ENCODE measurements at regions not wholly inside any gene's neighbourhood (a gene's known extent, or its start where the extent isn't known, plus 50 kb on each side); places are given as distances from the start of the nearest gene placed in this dataset.

DNA sequence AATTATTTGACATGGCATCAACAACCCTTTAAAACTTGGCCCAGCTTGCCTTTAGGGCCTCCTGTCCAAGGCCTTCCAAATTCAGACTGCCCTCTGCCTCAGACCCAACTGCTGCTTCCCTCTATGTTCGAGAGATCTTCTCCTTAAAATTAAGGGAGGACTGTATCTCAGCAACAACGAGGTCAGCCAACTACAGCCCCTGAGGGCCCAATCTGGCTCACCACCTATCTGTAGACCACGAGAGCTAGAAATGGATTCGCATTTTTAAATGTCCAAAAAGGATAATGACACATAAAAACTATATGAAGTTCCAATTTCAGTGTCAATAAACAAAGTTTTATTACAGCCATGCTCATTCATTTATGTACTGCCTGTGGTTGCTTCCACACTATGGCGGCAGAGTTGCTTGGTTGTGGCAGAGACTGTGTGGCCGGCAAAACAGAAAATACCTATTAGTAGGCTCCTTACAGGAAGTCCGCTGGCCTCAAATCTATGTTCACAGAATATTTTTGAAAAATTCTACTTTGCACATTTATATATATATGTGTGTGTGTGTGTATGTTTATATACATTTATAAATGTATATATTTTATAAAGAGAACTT lies 1026.9 kb downstream of the BCL11B start:
- Histone ChIP-seq H3K9me3 (ENCODE audit: insufficient read depth, low read depth, low read length) (no peaks in the 10 kb centered on the region), H3K4me1 (ENCODE audit: insufficient read depth, low read length) (no peaks in the 10 kb centered on the region), H3K9ac (ENCODE audit: low read depth, low read length) (no peak overlapping the region), H3K27me3 (ENCODE audit: insufficient read depth, low read length) (no peaks in the 10 kb centered on the region), H3K36me3 (ENCODE audit: insufficient read depth, low read depth, low read length) (no peaks in the 10 kb centered on the region), H3K27ac (ENCODE audit: low read length) (no peak overlapping the region), H3K4me3 (ENCODE audit: low read length) (no peak overlapping the region)

DNA sequence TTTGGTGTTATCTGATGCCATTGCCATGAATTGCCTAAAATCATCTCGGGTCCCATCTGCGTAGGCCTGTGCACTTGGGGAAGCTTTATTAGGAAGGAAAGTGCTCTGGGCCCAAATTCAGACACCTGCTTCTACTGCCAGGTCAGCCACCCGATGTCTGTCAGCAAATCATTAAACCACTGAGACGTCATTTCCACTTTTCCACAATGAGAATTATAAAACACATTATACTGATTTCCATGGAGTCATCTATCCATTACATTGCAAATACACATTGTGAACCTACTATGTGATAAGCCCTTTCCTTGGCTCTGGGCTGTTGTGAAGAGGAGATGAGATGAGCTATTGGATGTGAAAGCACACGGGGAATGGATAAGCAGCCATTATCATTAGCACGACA lies 1022.9 kb downstream of the BCL11B start:
- Histone ChIP-seq H3K9ac (ENCODE audit: low read depth, low read length) (no peak overlapping the region), H3K36me3 (ENCODE audit: insufficient read depth, low read depth, low read length) (no peaks in the 10 kb centered on the region), H3K4me1 (ENCODE audit: insufficient read depth, low read length) (no peaks in the 10 kb centered on the region), H3K9me3 (ENCODE audit: insufficient read depth, low read depth, low read length) (no peaks in the 10 kb centered on the region), H3K27ac (ENCODE audit: low read length) (no peak overlapping the region), H3K4me3 (ENCODE audit: low read length) (no peak overlapping the region), H3K27me3 (ENCODE audit: insufficient read depth, low read length) (no peaks in the 10 kb centered on the region)

DNA sequence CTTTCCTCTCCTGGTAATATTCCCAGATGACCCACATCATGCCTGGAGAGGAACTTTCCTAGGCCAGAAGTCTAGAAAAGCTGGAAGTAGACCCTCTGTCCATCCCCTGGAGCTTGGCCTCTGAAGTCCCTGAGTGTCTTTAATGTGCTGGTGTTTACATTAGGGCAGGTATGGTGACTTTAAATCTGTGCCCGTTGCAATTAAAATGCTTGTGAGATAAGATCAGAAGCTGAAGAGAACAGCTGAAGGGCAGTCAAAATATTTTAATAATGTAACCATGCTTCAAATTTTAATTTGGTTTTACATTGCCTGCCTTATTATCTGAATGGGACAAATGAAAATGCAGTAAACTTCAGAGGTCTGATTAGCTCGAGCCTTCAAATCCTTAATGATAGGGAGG lies 1022.5 kb downstream of the BCL11B start:
- Histone ChIP-seq H3K9ac (ENCODE audit: low read depth, low read length) (no peak overlapping the region), H3K36me3 (ENCODE audit: insufficient read depth, low read depth, low read length) (no peaks in the 10 kb centered on the region), H3K4me1 (ENCODE audit: insufficient read depth, low read length) (no peaks in the 10 kb centered on the region), H3K4me3 (ENCODE audit: low read length) (no peak overlapping the region), H3K27ac (ENCODE audit: low read length) (no peak overlapping the region), H3K27me3 (ENCODE audit: insufficient read depth, low read length) (no peaks in the 10 kb centered on the region), H3K9me3 (ENCODE audit: insufficient read depth, low read depth, low read length) (no peaks in the 10 kb centered on the region)

DNA sequence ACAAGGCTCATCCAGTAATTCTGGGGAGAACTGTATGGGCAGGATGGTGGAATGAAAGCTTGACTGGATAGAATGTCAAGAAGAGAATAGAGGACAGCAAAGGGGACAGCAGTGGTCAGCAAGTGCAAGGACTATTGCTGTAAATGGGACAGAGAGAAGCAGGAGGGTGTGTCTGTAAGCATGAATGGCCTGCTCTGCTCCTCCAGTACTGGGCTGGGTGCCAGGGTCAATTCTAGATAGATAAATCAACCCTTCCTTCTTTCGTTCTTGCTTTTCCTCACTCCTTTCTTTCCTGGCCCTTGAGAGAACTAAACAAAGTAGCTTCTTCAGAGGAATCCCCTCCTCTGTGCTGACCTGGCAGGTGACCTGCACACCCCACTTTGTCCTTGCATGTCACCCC lies 1019.2 kb downstream of the BCL11B start:
- no peak overlapping the region for H3K9ac ChIP-seq (ENCODE audit: low read depth, low read length)
- no peak overlapping the region for H3K27ac ChIP-seq (ENCODE audit: low read length)
- no peaks in the 10 kb centered on the region; the same call in 1 of the 2 replicates for H3K9me3 ChIP-seq (ENCODE audit: insufficient read depth, low read depth, low read length)
- H3K36me3 ChIP-seq (ENCODE audit: insufficient read depth, low read depth, low read length), result no peaks in the 10 kb centered on the region
- H3K4me1 ChIP-seq (ENCODE audit: insufficient read depth, low read length), result no peaks in the 10 kb centered on the region
- H3K27me3 ChIP-seq (ENCODE audit: insufficient read depth, low read length), result no peaks in the 10 kb centered on the region
- no peak overlapping the region for H3K4me3 ChIP-seq (ENCODE audit: low read length)

DNA sequence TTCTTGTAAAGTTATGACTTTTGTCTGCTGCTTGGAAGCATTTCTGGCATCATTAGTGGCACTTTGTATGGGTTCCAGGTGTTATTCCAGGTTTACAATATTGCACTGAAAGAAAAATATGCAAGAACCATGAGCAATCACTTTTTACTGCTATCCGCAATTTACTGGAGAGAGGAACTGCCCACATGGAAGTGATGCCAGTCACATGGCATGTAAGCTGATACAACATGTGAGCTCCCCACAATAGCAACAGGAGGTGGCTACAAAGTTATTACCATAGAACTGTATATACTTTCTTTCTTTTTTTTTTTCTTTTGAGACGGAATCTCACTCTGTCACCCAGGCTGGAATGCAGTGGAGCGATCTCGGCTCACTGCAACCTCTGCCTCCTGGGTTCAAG lies 1012.1 kb downstream of the BCL11B start:
- H3K27ac ChIP-seq (ENCODE audit: low read length), result no peak overlapping the region
- no peak overlapping the region for H3K9ac ChIP-seq (ENCODE audit: low read depth, low read length)
- H3K9me3 ChIP-seq (ENCODE audit: insufficient read depth, low read depth, low read length), result no peaks in the 10 kb centered on the region; the same call in 1 of the 2 replicates
- no peaks in the 10 kb centered on the region for H3K4me1 ChIP-seq (ENCODE audit: insufficient read depth, low read length)
- H3K36me3 ChIP-seq (ENCODE audit: insufficient read depth, low read depth, low read length), result no peaks in the 10 kb centered on the region
- no peak overlapping the region for H3K4me3 ChIP-seq (ENCODE audit: low read length)
- no peaks in the 10 kb centered on the region for H3K27me3 ChIP-seq (ENCODE audit: insufficient read depth, low read length)

DNA sequence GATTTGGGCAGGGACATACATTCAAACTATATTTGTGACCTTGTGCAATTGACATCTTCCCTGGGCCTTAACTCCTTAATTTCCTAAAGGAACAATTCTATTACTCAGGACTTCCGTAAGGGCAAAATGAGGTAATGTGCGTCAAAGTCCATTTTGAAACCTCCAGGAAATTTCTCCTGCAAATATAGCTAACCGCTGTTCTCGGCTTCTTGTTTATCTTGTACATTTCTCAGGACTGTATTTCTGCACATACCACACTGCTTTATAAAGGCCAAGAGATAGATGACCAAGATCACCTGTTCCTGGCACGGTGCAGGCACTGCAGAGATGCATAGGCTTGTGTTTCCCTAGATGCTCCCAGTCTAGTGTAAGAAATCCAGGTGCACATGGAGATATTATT lies 1009.4 kb downstream of the BCL11B start:
- Histone ChIP-seq H3K36me3 (ENCODE audit: insufficient read depth, low read depth, low read length) (no peaks in the 10 kb centered on the region), H3K27ac (ENCODE audit: low read length) (no peak overlapping the region), H3K9me3 (ENCODE audit: insufficient read depth, low read depth, low read length) (no peaks in the 10 kb centered on the region; the same call in 1 of the 2 replicates), H3K9ac (ENCODE audit: low read depth, low read length) (no peak overlapping the region), H3K4me1 (ENCODE audit: insufficient read depth, low read length) (no peaks in the 10 kb centered on the region), H3K4me3 (ENCODE audit: low read length) (no peak overlapping the region), H3K27me3 (ENCODE audit: insufficient read depth, low read length) (no peaks in the 10 kb centered on the region)

DNA sequence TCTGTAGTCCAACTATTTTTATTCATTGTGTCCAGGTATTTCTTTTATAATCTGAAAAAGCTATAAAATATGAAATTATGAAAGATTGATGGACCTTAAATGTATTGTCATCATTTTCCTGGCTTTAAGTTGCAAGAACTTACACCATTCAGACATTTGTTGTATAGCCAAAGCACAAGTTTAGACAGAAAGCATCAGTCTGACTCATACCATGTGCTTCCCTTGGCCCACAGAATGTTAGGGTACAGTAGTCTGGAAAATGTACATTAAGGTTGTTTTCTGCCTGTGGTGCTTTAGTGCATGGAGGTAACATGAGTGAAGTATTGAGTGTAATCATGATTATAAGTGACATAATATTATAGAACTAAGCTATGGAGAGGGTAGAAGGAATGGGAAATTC lies 1002.5 kb downstream of the BCL11B start:
- H3K27ac ChIP-seq (ENCODE audit: low read length), result no peak overlapping the region
- H3K9me3 ChIP-seq (ENCODE audit: insufficient read depth, low read depth, low read length), result no peaks in the 10 kb centered on the region
- H3K36me3 ChIP-seq (ENCODE audit: insufficient read depth, low read depth, low read length), result no peaks in the 10 kb centered on the region
- H3K9ac ChIP-seq (ENCODE audit: low read depth, low read length), result no peak overlapping the region
- H3K4me3 ChIP-seq (ENCODE audit: low read length), result no peak overlapping the region
- H3K27me3 ChIP-seq (ENCODE audit: insufficient read depth, low read length), result no peaks in the 10 kb centered on the region
- no peaks in the 10 kb centered on the region for H3K4me1 ChIP-seq (ENCODE audit: insufficient read depth, low read length)

DNA sequence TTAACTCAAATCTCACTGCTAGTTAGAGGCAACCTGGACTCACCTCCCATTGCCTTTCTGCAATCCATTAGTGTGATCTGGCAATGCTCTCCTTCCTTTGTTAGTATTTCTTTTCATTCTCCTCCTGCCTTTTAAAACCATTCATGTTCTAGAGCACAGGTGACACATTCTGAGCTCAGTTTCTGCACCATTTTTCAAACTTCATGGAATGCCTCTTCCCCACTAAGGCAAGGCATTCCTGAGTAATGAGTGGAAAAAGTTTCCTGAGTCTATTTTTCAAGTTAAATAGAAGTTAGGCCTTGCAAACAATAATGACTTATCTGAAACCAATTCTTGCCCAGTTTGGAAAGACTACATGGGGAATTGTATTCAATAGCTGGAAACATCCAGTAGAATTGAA lies 1001.8 kb downstream of the BCL11B start:
- H3K27ac ChIP-seq (ENCODE audit: low read length), result no peak overlapping the region
- H3K4me3 ChIP-seq (ENCODE audit: low read length), result no peak overlapping the region
- no peaks in the 10 kb centered on the region for H3K27me3 ChIP-seq (ENCODE audit: insufficient read depth, low read length)
- H3K9ac ChIP-seq (ENCODE audit: low read depth, low read length), result no peak overlapping the region
- no peaks in the 10 kb centered on the region for H3K4me1 ChIP-seq (ENCODE audit: insufficient read depth, low read length)
- no peaks in the 10 kb centered on the region for H3K36me3 ChIP-seq (ENCODE audit: insufficient read depth, low read depth, low read length)
- no peaks in the 10 kb centered on the region for H3K9me3 ChIP-seq (ENCODE audit: insufficient read depth, low read depth, low read length)

DNA sequence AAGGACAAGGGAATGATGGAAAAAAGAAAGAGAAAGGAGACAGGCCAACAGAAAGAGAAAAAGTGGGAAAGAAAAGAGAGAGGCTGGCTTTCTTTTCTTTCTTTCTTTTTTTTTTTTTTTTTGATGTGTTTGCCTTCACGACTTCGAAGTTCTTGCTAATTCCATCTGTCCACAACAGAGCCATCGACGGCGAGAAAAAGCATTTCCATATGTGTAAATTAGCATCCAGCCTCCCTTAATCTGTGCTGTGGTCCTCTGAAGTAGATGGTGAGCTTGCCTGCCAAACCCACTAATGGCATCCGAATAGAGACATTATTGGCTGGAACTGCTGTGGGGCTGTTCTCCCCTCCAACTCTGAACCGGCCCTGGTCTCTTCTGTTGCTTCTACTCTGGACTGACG lies 997.4 kb downstream of the BCL11B start:
- H3K9me3 ChIP-seq (ENCODE audit: insufficient read depth, low read depth, low read length), result no peaks in the 10 kb centered on the region
- H3K4me3 ChIP-seq (ENCODE audit: low read length), result no peak overlapping the region
- no peaks in the 10 kb centered on the region for H3K27me3 ChIP-seq (ENCODE audit: insufficient read depth, low read length)
- no peaks in the 10 kb centered on the region for H3K4me1 ChIP-seq (ENCODE audit: insufficient read depth, low read length)
- H3K27ac ChIP-seq (ENCODE audit: low read length), result no peak overlapping the region
- no peak overlapping the region for H3K9ac ChIP-seq (ENCODE audit: low read depth, low read length)
- no peaks in the 10 kb centered on the region for H3K36me3 ChIP-seq (ENCODE audit: insufficient read depth, low read depth, low read length)

DNA sequence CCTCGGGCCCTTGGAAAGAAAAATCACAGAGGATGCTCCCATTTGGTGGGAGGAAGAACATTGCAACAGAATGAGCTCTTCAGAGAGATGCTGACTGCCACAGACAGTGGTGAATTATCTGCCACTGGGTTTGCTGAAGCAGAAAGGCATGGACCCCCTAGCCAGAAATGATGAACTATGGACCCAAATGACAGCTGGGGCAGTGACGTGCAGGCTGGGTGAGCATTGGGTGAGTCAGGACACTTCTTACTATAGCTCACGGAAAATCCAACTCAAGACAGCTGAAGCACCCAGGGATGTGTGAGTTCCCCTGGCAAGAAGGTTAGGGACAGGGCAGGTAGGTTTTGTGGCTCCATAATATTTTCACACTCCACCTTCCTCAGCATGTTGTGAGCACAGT lies 993.2 kb downstream of the BCL11B start:
- Histone ChIP-seq H3K27ac (ENCODE audit: low read length) (no peak overlapping the region), H3K36me3 (ENCODE audit: insufficient read depth, low read depth, low read length) (no peaks in the 10 kb centered on the region), H3K4me1 (ENCODE audit: insufficient read depth, low read length) (no peaks in the 10 kb centered on the region), H3K9me3 (ENCODE audit: insufficient read depth, low read depth, low read length) (no peaks in the 10 kb centered on the region), H3K9ac (ENCODE audit: low read depth, low read length) (no peak overlapping the region), H3K4me3 (ENCODE audit: low read length) (no peak overlapping the region), H3K27me3 (ENCODE audit: insufficient read depth, low read length) (no peaks in the 10 kb centered on the region)

DNA sequence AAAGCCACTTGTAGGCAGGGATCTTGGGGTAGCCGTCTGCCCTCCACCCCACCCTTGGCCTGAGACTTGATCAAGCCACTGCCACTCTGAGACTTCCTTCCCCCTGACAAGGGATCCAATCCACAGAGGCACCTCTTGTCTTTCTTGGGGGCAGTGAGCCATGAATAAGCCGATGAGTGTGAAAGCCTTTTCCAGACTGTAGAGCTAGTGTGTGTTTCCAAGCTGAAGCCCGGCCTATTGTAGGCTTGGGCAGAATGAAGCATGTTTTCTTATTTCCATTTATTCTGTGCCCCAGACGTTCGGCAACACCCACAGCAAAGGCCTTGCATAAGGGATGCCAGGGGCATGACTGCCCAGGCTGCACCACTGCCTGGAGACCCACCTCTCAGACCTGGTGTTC lies 991.6 kb downstream of the BCL11B start:
- Histone ChIP-seq H3K9me3 (ENCODE audit: insufficient read depth, low read depth, low read length) (no peaks in the 10 kb centered on the region), H3K4me1 (ENCODE audit: insufficient read depth, low read length) (no peaks in the 10 kb centered on the region), H3K9ac (ENCODE audit: low read depth, low read length) (no peak overlapping the region), H3K4me3 (ENCODE audit: low read length) (no peak overlapping the region), H3K36me3 (ENCODE audit: insufficient read depth, low read depth, low read length) (no peaks in the 10 kb centered on the region), H3K27ac (ENCODE audit: low read length) (no peak overlapping the region), H3K27me3 (ENCODE audit: insufficient read depth, low read length) (no peaks in the 10 kb centered on the region)

DNA sequence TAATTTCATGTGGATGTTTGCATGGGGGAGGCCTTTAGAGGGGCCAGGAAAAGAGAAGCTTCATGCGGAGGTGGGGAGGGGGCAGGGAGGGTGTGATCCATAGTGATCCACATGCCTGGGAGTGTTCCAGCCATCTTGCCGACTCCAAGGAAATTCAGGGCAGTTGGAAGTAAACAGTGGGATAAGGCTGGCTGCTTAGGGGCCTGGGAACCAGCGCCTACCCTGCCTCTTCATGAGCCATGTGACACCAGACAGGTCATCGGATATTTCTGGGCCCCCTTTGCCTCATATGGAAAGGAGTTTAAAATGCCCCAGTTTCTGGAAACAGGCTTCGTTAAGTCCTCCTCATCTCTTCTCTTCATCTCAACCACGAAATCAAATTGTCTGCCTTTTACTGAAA lies 983.2 kb downstream of the BCL11B start:
- no peaks in the 10 kb centered on the region for H3K27me3 ChIP-seq (ENCODE audit: insufficient read depth, low read length)
- H3K9me3 ChIP-seq (ENCODE audit: insufficient read depth, low read depth, low read length), result no peaks in the 10 kb centered on the region; the same call in 1 of the 2 replicates
- H3K4me3 ChIP-seq (ENCODE audit: low read length), result no peak overlapping the region
- H3K4me1 ChIP-seq (ENCODE audit: insufficient read depth, low read length), result no peaks in the 10 kb centered on the region
- H3K36me3 ChIP-seq (ENCODE audit: insufficient read depth, low read depth, low read length), result no peaks in the 10 kb centered on the region
- no peak overlapping the region for H3K9ac ChIP-seq (ENCODE audit: low read depth, low read length)
- H3K27ac ChIP-seq (ENCODE audit: low read length), result no peak overlapping the region
